MM.1S (cell line): ENCODE measurements at regions not wholly inside any gene's neighbourhood (a gene's known extent, or its start where the extent isn't known, plus 50 kb on each side); places are given as distances from the start of the nearest gene placed in this dataset.

Source experiments
- CTCF ChIP-seq: fragments of 300-600 bp; sonication (generic); IDR thresholded peaks from 2 replicates; pipeline ENCODE4 v1.5.1; 2016; ENCODE audit warnings: antibody characterized with exemption, low read length, mixed read lengths
- EZH2 ChIP-seq: fragments of 300-600 bp; sonication (generic); optimal IDR thresholded peaks from 2 replicates; pipeline ENCODE3; 2017; ENCODE audit warnings: low read depth, mild to moderate bottlenecking, antibody characterized with exemption, low read length, mixed read lengths

- TF ChIP-seq CTCF = no peak
- no peak for TF ChIP-seq EZH2
Measured at GRCh38 chr4:11081006-11081405, 347.7 kb downstream of the HS3ST1 start.
